ENCODE measurements at regions not wholly inside any gene's neighbourhood (a gene's known extent, or its start where the extent isn't known, plus 50 kb on each side); places are given as distances from the start of the nearest gene placed in this dataset.

GRCh38 chr16:85377388-85378144 is 235.6 kb upstream of the GSE1 start:
- no peak for TF ChIP-seq POLR2A (IDR thresholded peaks at IDR 0.05)
- TF ChIP-seq CTCF (IDR thresholded peaks at IDR 0.05), result no peak
- ATAC-seq (no peak), DNase-seq (no peak)
- intact Hi-C loops (cut with DNase I), result no loop called here
- Histone ChIP-seq H3K27ac (no peak overlapping the region), H3K27me3 (no peaks in the 10 kb centered on the region), H3K36me3 (replicated peaks in 1 of 2; ENCODE audit: insufficient read depth in 1 of 2, low read depth in 2 of 2) (no peaks in the 10 kb centered on the region), H3K4me3 (no peak overlapping the region), H3K4me1 (peaks cover 16% of the 10 kb centered on the region), H3K9me3 (no peaks in the 10 kb centered on the region)
- 55 to 71% methylated on average over 1 to 16 of the region's 16 CpGs for WGBS, 2 donors

GRCh38 chr16:85378145-85379040 is 234.7 kb upstream of the GSE1 start:
- H3K27ac ChIP-seq, result no peak overlapping the region
- H3K9me3 ChIP-seq, result no peaks in the 10 kb centered on the region
- intact Hi-C loops (cut with DNase I), result no loop called here
- H3K27me3 ChIP-seq, result no peaks in the 10 kb centered on the region
- no peak for DNase-seq
- TF ChIP-seq POLR2A (IDR thresholded peaks at IDR 0.05) (no peak), CTCF (IDR thresholded peaks at IDR 0.05) (no peak)
- ATAC-seq, result no peak
- WGBS, 2 donors, result 82 to 100% methylated on average over 2 to 16 of the region's 16 CpGs
- no peak overlapping the region for H3K4me3 ChIP-seq
- H3K4me1 ChIP-seq, result peaks cover 16% of the 10 kb centered on the region
- H3K36me3 ChIP-seq (replicated peaks in 1 of 2; ENCODE audit: insufficient read depth in 1 of 2, low read depth in 2 of 2), result no peaks in the 10 kb centered on the region

- no peak for TF ChIP-seq POLR2A (IDR thresholded peaks at IDR 0.05)
- no peak for TF ChIP-seq CTCF (IDR thresholded peaks at IDR 0.05)
- DNase-seq (no peak), ATAC-seq (no peak)
- H3K27me3 ChIP-seq, result no peaks in the 10 kb centered on the region
- H3K27ac ChIP-seq, result no peak overlapping the region
- intact Hi-C loops (cut with DNase I), result no loop called here
- peaks cover 16% of the 10 kb centered on the region for H3K4me1 ChIP-seq
- no peaks in the 10 kb centered on the region for H3K9me3 ChIP-seq
- 85 to 90% methylated on average over 11 to 15 of the region's 15 CpGs for WGBS, 2 donors
- no peaks in the 10 kb centered on the region for H3K36me3 ChIP-seq (replicated peaks in 1 of 2; ENCODE audit: insufficient read depth in 1 of 2, low read depth in 2 of 2)
- no peak overlapping the region for H3K4me3 ChIP-seq
Observed at GRCh38 chr16:85379041-85380001, 233.8 kb upstream of the GSE1 start.

- DNase-seq (no peak), ATAC-seq (no peak)
- WGBS, 2 donors, result 45 to 61% methylated on average over 2 of the region's 2 CpGs
- H3K4me3 ChIP-seq, result no peak overlapping the region
- no peaks in the 10 kb centered on the region for H3K27me3 ChIP-seq
- H3K4me1 ChIP-seq, result peaks cover 16% of the 10 kb centered on the region
- intact Hi-C loops (cut with DNase I), result no loop called here
- TF ChIP-seq POLR2A (IDR thresholded peaks at IDR 0.05) (no peak), CTCF (IDR thresholded peaks at IDR 0.05) (no peak)
- H3K36me3 ChIP-seq (replicated peaks in 1 of 2; ENCODE audit: insufficient read depth in 1 of 2, low read depth in 2 of 2), result no peaks in the 10 kb centered on the region
- no peak overlapping the region for H3K27ac ChIP-seq
- no peaks in the 10 kb centered on the region for H3K9me3 ChIP-seq
Observed at GRCh38 chr16:85380002-85380395, 233.1 kb upstream of the GSE1 start.

All from body of pancreas (tissue), 4 donors.